HG02763 (cell line): ENCODE measurements at regions not wholly inside any gene's neighbourhood (a gene's known extent, or its start where the extent isn't known, plus 50 kb on each side); places are given as distances from the start of the nearest gene placed in this dataset.

Experiments used
- ATAC-seq: cut with Tn5 transposase; IDR thresholded peaks from one replicate; pipeline ENCODE4 v1.9.1; 2021; ENCODE audit warnings: mild to moderate bottlenecking, moderate library complexity; ENCODE audit not compliant: unreplicated experiment

GRCh38 chr2:146229508-146230155 lies 1615.2 kb upstream of the ACVR2A start:
- no peak for ATAC-seq

GRCh38 chr2:146228466-146229058 lies 1616.3 kb upstream of the ACVR2A start:
- peak; percentile 67 for ATAC-seq

GRCh38 chr2:146228020-146228393 lies 1616.8 kb upstream of the ACVR2A start:
- no peak for ATAC-seq

- ATAC-seq = no peak
Observed at GRCh38 chr2:146227152-146228019, 1617.4 kb upstream of the ACVR2A start.

- no peak for ATAC-seq
Observed at GRCh38 chr2:146226077-146226476, 1618.8 kb upstream of the ACVR2A start.

- no peak for ATAC-seq
Observed at GRCh38 chr2:146221826-146222225, 1623.0 kb upstream of the ACVR2A start.

GRCh38 chr2:146220957-146221356 lies 1623.9 kb upstream of the ACVR2A start:
- no peak for ATAC-seq

- no peak for ATAC-seq
Observed at GRCh38 chr2:146214394-146214929, 1630.4 kb upstream of the ACVR2A start.

GRCh38 chr2:146213674-146214073 lies 1631.2 kb upstream of the ACVR2A start:
- no peak for ATAC-seq

- ATAC-seq = no peak
Observed at GRCh38 chr2:146212602-146213001, 1632.2 kb upstream of the ACVR2A start.

- ATAC-seq = no peak
Observed at GRCh38 chr2:146209842-146210275, 1635.0 kb upstream of the ACVR2A start.

GRCh38 chr2:146207901-146208300 lies 1636.9 kb upstream of the ACVR2A start:
- ATAC-seq = no peak

- ATAC-seq = no peak
Observed at GRCh38 chr2:146207417-146207816, 1637.4 kb upstream of the ACVR2A start.

GRCh38 chr2:146203064-146203624 lies 1641.7 kb upstream of the ACVR2A start:
- ATAC-seq = no peak

GRCh38 chr2:146193619-146194018 lies 1651.2 kb upstream of the ACVR2A start:
- no peak for ATAC-seq

- no peak for ATAC-seq
Observed at GRCh38 chr2:146189541-146189940, 1655.3 kb upstream of the ACVR2A start.

- ATAC-seq = no peak
Observed at GRCh38 chr2:146173934-146174333, 1654.0 kb upstream of the ZEB2 start.

- no peak for ATAC-seq
Observed at GRCh38 chr2:146161256-146161882, 1641.5 kb upstream of the ZEB2 start.

GRCh38 chr2:146158072-146158674 lies 1638.3 kb upstream of the ZEB2 start:
- ATAC-seq = no peak

- no peak for ATAC-seq
Observed at GRCh38 chr2:146147448-146148012, 1627.6 kb upstream of the ZEB2 start.
